ENCODE measurements at regions not wholly inside any gene's neighbourhood (a gene's known extent, or its start where the extent isn't known, plus 50 kb on each side); places are given as distances from the start of the nearest gene placed in this dataset.

DNA sequence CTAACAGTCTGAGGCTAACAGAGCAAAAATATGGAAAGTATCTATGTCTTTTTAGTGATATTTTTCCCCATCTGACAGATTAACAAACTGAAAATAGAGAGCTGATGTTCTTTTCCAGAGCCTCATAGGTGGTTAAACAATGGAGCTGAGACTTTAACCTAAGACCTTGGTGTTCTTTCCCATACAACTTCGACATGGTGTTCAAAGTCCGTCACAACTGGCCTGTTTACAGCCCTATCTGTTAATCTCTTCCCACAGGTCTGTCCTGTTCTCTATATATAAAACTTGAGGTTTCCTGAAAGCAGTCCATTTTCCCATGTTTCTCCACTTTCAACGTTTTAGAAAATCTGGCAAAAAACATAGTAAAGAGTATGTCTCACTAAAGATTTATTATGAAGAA is 395.7 kb downstream of the BRINP2 start:
- TF ChIP-seq CTCF (conservative IDR thresholded peaks at IDR 0.05; ENCODE audit: low read depth, low read length), result no peak
- no peak for TF ChIP-seq EZH2phosphoT487 (IDR thresholded peaks at IDR 0.05; ENCODE audit: borderline replicate concordance, low read length)

All from PC-3 (cell line).